Skeletal muscle satellite cell (primary cell): ENCODE measurements at regions not wholly inside any gene's neighbourhood (a gene's known extent, or its start where the extent isn't known, plus 50 kb on each side); places are given as distances from the start of the nearest gene placed in this dataset.

ENCODE experiments used
- H3K27me3 ChIP-seq: 2 replicates; pipeline ENCODE4 v1.7.0; 2013; ENCODE audit warnings: low read length; ENCODE audit not compliant: control insufficient read depth, insufficient read depth
- H3K36me3 ChIP-seq: 2 replicates; pipeline ENCODE4 v1.7.0; 2013; ENCODE audit warnings: mild to moderate bottlenecking, control low read depth, low read length; ENCODE audit not compliant: insufficient read depth
- H3K4me1 ChIP-seq: 2 replicates; pipeline ENCODE4 v1.7.0; 2013; ENCODE audit warnings: low read length; ENCODE audit not compliant: control insufficient read depth, insufficient read depth
- H3K4me2 ChIP-seq: 2 replicates; pipeline ENCODE4 v1.7.0; 2013; ENCODE audit warnings: mild to moderate bottlenecking, low read length
- H3K4me3 ChIP-seq: 2 replicates; pipeline ENCODE4 v1.7.0; 2013; ENCODE audit warnings: low read length
- H3K9ac ChIP-seq: 2 replicates; pipeline ENCODE4 v1.7.0; 2013; ENCODE audit warnings: mild to moderate bottlenecking, low read depth, low read length, moderate library complexity
- H3K9me3 ChIP-seq: replicated peaks from 2 replicates; pipeline ENCODE4 v1.7.0; 2013; ENCODE audit warnings: mild to moderate bottlenecking, control low read depth, low read length

GRCh38 chr16:59154295-59154694 is 420.2 kb upstream of the GOT2 start:
- no peak overlapping the region for H3K9ac ChIP-seq
- H3K4me3 ChIP-seq, result no peak overlapping the region
- H3K36me3 ChIP-seq, result no peaks in the 10 kb centered on the region

GRCh38 chr16:59148769-59149155 is 414.6 kb upstream of the GOT2 start:
- Histone ChIP-seq H3K4me2 (no peak overlapping the region), H3K9me3 (no peaks in the 10 kb centered on the region), H3K9ac (no peak overlapping the region), H3K27me3 (no peaks in the 10 kb centered on the region), H3K4me1 (no peaks in the 10 kb centered on the region), H3K36me3 (no peaks in the 10 kb centered on the region), H3K4me3 (no peak overlapping the region)

More at GRCh38 chr16:59154295-59154694, 420.2 kb upstream of the GOT2 start:
- Histone ChIP-seq H3K4me2 (no peak overlapping the region), H3K4me1 (no peaks in the 10 kb centered on the region), H3K9me3 (no peaks in the 10 kb centered on the region), H3K27me3 (no peaks in the 10 kb centered on the region)

- Histone ChIP-seq H3K9me3 (no peaks in the 10 kb centered on the region), H3K9ac (no peak overlapping the region), H3K36me3 (no peaks in the 10 kb centered on the region), H3K4me2 (no peak overlapping the region), H3K4me3 (no peak overlapping the region), H3K27me3 (no peaks in the 10 kb centered on the region), H3K4me1 (no peaks in the 10 kb centered on the region)
Observed at GRCh38 chr16:59148056-59148768, 414.1 kb upstream of the GOT2 start.

GRCh38 chr16:59146140-59146539 is 412.0 kb upstream of the GOT2 start:
- Histone ChIP-seq H3K4me3 (no peak overlapping the region), H3K27me3 (no peaks in the 10 kb centered on the region), H3K36me3 (no peaks in the 10 kb centered on the region), H3K9ac (no peak overlapping the region), H3K4me2 (no peak overlapping the region), H3K4me1 (no peaks in the 10 kb centered on the region), H3K9me3 (no peaks in the 10 kb centered on the region)

GRCh38 chr16:59144841-59145240 is 410.7 kb upstream of the GOT2 start:
- Histone ChIP-seq H3K9me3 (no peaks in the 10 kb centered on the region), H3K36me3 (no peaks in the 10 kb centered on the region), H3K4me2 (no peak overlapping the region), H3K9ac (no peak overlapping the region), H3K4me3 (no peak overlapping the region), H3K27me3 (no peaks in the 10 kb centered on the region), H3K4me1 (no peaks in the 10 kb centered on the region)

- no peak overlapping the region for H3K4me3 ChIP-seq
- H3K27me3 ChIP-seq, result no peaks in the 10 kb centered on the region
- no peak overlapping the region for H3K9ac ChIP-seq
- no peaks in the 10 kb centered on the region for H3K36me3 ChIP-seq
- H3K9me3 ChIP-seq, result no peaks in the 10 kb centered on the region
- H3K4me2 ChIP-seq, result no peak overlapping the region
- H3K4me1 ChIP-seq, result no peaks in the 10 kb centered on the region
Observed at GRCh38 chr16:59144326-59144725, 410.2 kb upstream of the GOT2 start.

- H3K27me3 ChIP-seq, result no peaks in the 10 kb centered on the region
- no peaks in the 10 kb centered on the region for H3K9me3 ChIP-seq
- no peaks in the 10 kb centered on the region for H3K36me3 ChIP-seq
- no peak overlapping the region for H3K9ac ChIP-seq
- H3K4me2 ChIP-seq, result no peak overlapping the region
- H3K4me1 ChIP-seq, result no peaks in the 10 kb centered on the region
- no peak overlapping the region for H3K4me3 ChIP-seq
Observed at GRCh38 chr16:59126486-59126885, 392.4 kb upstream of the GOT2 start.

- Histone ChIP-seq H3K4me1 (no peaks in the 10 kb centered on the region), H3K27me3 (no peaks in the 10 kb centered on the region), H3K4me2 (no peak overlapping the region), H3K9ac (no peak overlapping the region), H3K9me3 (no peaks in the 10 kb centered on the region), H3K36me3 (no peaks in the 10 kb centered on the region), H3K4me3 (no peak overlapping the region)
Observed at GRCh38 chr16:59124056-59124455, 389.9 kb upstream of the GOT2 start.

GRCh38 chr16:59123479-59123878 is 389.4 kb upstream of the GOT2 start:
- H3K36me3 ChIP-seq, result no peaks in the 10 kb centered on the region
- no peaks in the 10 kb centered on the region for H3K9me3 ChIP-seq
- H3K27me3 ChIP-seq, result no peaks in the 10 kb centered on the region
- H3K9ac ChIP-seq, result no peak overlapping the region
- H3K4me3 ChIP-seq, result no peak overlapping the region
- H3K4me2 ChIP-seq, result no peak overlapping the region
- no peaks in the 10 kb centered on the region for H3K4me1 ChIP-seq

- H3K4me1 ChIP-seq, result no peaks in the 10 kb centered on the region
- no peaks in the 10 kb centered on the region for H3K9me3 ChIP-seq
- H3K4me2 ChIP-seq, result no peak overlapping the region
- H3K36me3 ChIP-seq, result no peaks in the 10 kb centered on the region
- H3K4me3 ChIP-seq, result no peak overlapping the region
- no peaks in the 10 kb centered on the region for H3K27me3 ChIP-seq
- H3K9ac ChIP-seq, result no peak overlapping the region
Observed at GRCh38 chr16:59122262-59122537, 388.1 kb upstream of the GOT2 start.

- H3K4me3 ChIP-seq, result no peak overlapping the region
- no peak overlapping the region for H3K9ac ChIP-seq
- no peaks in the 10 kb centered on the region for H3K4me1 ChIP-seq
- no peaks in the 10 kb centered on the region for H3K36me3 ChIP-seq
- no peak overlapping the region for H3K4me2 ChIP-seq
- H3K27me3 ChIP-seq, result no peaks in the 10 kb centered on the region
- no peaks in the 10 kb centered on the region for H3K9me3 ChIP-seq
Observed at GRCh38 chr16:59121411-59122261, 387.5 kb upstream of the GOT2 start.

- H3K4me2 ChIP-seq, result no peak overlapping the region
Observed at GRCh38 chr16:59116744-59117143, 382.6 kb upstream of the GOT2 start.

More at GRCh38 chr16:59116744-59117143, 382.6 kb upstream of the GOT2 start:
- no peak overlapping the region for H3K9ac ChIP-seq
- H3K4me3 ChIP-seq, result no peak overlapping the region
- H3K36me3 ChIP-seq, result no peaks in the 10 kb centered on the region
- H3K9me3 ChIP-seq, result no peaks in the 10 kb centered on the region
- H3K4me1 ChIP-seq, result no peaks in the 10 kb centered on the region
- no peaks in the 10 kb centered on the region for H3K27me3 ChIP-seq
